Astrocyte (in vitro differentiated cells and primary cell): ENCODE measurements at regions not wholly inside any gene's neighbourhood (a gene's known extent, or its start where the extent isn't known, plus 50 kb on each side); places are given as distances from the start of the nearest gene placed in this dataset.

ENCODE experiments used
- CTCF ChIP-seq: IDR thresholded peaks from 2 replicates; pipeline ENCODE4 v1.5.1; 2011; ENCODE audit warnings: low read depth, mild to moderate bottlenecking, inconsistent platforms, low read length, moderate library complexity; ENCODE audit not compliant: insufficient read depth
- EZH2 ChIP-seq: IDR thresholded peaks from 2 replicates; pipeline ENCODE4 v1.6.1; 2012; ENCODE audit warnings: mild to moderate bottlenecking, low read length, inconsistent platforms; ENCODE audit not compliant: insufficient read depth

GRCh38 chr2:19746611-19747309 is 155.0 kb downstream of the TTC32 start:
- TF ChIP-seq EZH2 (no peak), CTCF (peak; percentile 17)
